DOHH2 (cell line): ENCODE measurements at regions not wholly inside any gene's neighbourhood (a gene's known extent, or its start where the extent isn't known, plus 50 kb on each side); places are given as distances from the start of the nearest gene placed in this dataset.

Experiments
- EZH2phosphoT487 ChIP-seq: fragments of 200-600 bp; sonication (generic); IDR thresholded peaks from 2 replicates; pipeline ENCODE4 v1.6.1; 2017; ENCODE audit warnings: borderline replicate concordance, mild to moderate bottlenecking, antibody characterized with exemption, low read length, moderate library complexity, mixed read lengths
- TF ChIP-seq, protein P1 (sequence below): fragments of 200-600 bp; sonication (generic); IDR thresholded peaks from one replicate; pipeline ENCODE4 v1.5.1; 2014; ENCODE audit warnings: antibody characterized with exemption, mild to moderate bottlenecking, low read depth, low read length; ENCODE audit not compliant: poor library complexity, severe bottlenecking

DNA sequence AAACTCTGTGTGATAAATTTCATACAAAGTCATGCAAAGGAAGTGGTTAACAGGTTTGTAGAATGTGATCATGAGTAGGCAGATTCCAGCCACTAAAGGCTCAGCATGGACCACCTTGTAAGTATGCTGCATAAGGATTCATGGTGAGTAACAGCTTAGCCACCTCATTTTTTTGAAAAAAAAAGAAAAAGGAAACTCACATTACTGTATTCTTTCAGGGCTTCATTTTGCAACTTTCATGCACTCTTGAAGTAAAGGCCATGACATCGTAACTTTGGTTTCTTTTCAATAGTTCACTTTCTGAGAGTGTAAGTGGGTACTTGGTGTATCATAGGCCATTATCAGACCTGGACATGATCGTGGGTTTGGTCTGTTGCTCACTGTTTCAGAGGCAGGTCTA, 175.1 kb downstream of the PCSK1 start:
- TF ChIP-seq, protein P1, sequence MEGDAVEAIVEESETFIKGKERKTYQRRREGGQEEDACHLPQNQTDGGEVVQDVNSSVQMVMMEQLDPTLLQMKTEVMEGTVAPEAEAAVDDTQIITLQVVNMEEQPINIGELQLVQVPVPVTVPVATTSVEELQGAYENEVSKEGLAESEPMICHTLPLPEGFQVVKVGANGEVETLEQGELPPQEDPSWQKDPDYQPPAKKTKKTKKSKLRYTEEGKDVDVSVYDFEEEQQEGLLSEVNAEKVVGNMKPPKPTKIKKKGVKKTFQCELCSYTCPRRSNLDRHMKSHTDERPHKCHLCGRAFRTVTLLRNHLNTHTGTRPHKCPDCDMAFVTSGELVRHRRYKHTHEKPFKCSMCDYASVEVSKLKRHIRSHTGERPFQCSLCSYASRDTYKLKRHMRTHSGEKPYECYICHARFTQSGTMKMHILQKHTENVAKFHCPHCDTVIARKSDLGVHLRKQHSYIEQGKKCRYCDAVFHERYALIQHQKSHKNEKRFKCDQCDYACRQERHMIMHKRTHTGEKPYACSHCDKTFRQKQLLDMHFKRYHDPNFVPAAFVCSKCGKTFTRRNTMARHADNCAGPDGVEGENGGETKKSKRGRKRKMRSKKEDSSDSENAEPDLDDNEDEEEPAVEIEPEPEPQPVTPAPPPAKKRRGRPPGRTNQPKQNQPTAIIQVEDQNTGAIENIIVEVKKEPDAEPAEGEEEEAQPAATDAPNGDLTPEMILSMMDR = no peak
- TF ChIP-seq EZH2phosphoT487 = no peak
